Mesothelial cell of epicardium (in vitro differentiated cells): ENCODE measurements at regions not wholly inside any gene's neighbourhood (a gene's known extent, or its start where the extent isn't known, plus 50 kb on each side); places are given as distances from the start of the nearest gene placed in this dataset.

Experiments
- DNase-seq, 2 experiments: peaks; one replicate each; pipeline ENCODE4 v3.0.0; 2021; ENCODE audit warnings: low spot score in 2 of 2; ENCODE audit not compliant: unreplicated experiment in 2 of 2
- H3K27ac Mint-ChIP-seq: 2 replicates; pipeline ENCODE4 v1.8.0; 2021; ENCODE audit warnings: mixed read lengths
- H3K27me3 Mint-ChIP-seq: 2 replicates; pipeline ENCODE4 v1.8.0; 2021; ENCODE audit warnings: low read depth, mixed read lengths
- H3K36me3 Mint-ChIP-seq: 2 replicates; pipeline ENCODE4 v1.8.0; 2021; ENCODE audit warnings: mixed read lengths
- H3K4me1 Mint-ChIP-seq: 2 replicates; pipeline ENCODE4 v1.8.0; 2021; ENCODE audit warnings: mixed read lengths
- H3K4me3 Mint-ChIP-seq: 2 replicates; pipeline ENCODE4 v1.8.0; 2021; ENCODE audit warnings: mild to moderate bottlenecking, moderate library complexity, mixed read lengths
- H3K9me3 Mint-ChIP-seq: 2 replicates; pipeline ENCODE4 v1.8.0; 2021; ENCODE audit warnings: mixed read lengths
- CTCF ChIP-seq: fragments of 200-600 bp; sonication (generic); IDR thresholded peaks from one replicate; pipeline ENCODE4 v1.5.0; 2021; ENCODE audit warnings: antibody characterized with exemption; ENCODE audit not compliant: unreplicated experiment

GRCh38 chr12:97751704-97752103 is 289.1 kb downstream of the RMST start:
- Mint-ChIP-seq H3K27me3 (peaks cover 2% of the 10 kb centered on the region), H3K27ac (no peak overlapping the region), H3K9me3 (no peaks in the 10 kb centered on the region), H3K36me3 (no peaks in the 10 kb centered on the region), H3K4me3 (no peak overlapping the region), H3K4me1 (peaks cover 11% of the 10 kb centered on the region)
- TF ChIP-seq CTCF = no peak
- no peak for DNase-seq

- Mint-ChIP-seq H3K4me3 (no peak overlapping the region), H3K36me3 (no peaks in the 10 kb centered on the region), H3K9me3 (no peaks in the 10 kb centered on the region), H3K27ac (no peak overlapping the region), H3K27me3 (peaks cover 2% of the 10 kb centered on the region), H3K4me1 (peaks cover 11% of the 10 kb centered on the region)
- DNase-seq = no peak
- no peak for TF ChIP-seq CTCF
Measured at GRCh38 chr12:97752129-97752528, 289.5 kb downstream of the RMST start.

DNA sequence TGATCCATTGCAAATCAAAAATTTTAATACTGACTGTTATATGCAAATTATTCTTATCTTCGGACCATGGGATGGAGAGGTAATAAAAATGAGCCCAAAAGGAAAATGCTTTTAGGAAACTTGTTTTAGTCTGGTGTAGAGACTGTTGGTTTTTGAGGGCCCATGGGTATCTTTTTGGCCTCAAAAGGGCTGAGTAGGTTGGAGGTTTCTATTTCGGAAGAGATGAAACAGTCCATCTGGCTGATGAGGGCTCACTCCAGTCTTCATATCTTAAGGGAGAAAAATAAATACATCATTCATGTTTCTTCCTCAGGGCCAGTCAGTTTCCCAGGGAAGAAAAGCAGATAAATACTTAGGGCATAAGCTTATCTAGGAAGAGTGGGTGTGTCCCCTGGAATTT is 290.7 kb downstream of the RMST start:
- H3K4me1 Mint-ChIP-seq = peaks cover 16% of the 10 kb centered on the region
- no peak overlapping the region for H3K27ac Mint-ChIP-seq
- no peak overlapping the region for H3K4me3 Mint-ChIP-seq
- no peaks in the 10 kb centered on the region for H3K9me3 Mint-ChIP-seq
- H3K27me3 Mint-ChIP-seq = peaks cover 2% of the 10 kb centered on the region
- H3K36me3 Mint-ChIP-seq = no peaks in the 10 kb centered on the region
- DNase-seq = no peak
- no peak for TF ChIP-seq CTCF

- TF ChIP-seq CTCF = no peak
- H3K4me3 Mint-ChIP-seq = no peak overlapping the region
- DNase-seq = no peak
- H3K4me1 Mint-ChIP-seq = peaks cover 21% of the 10 kb centered on the region
- no peaks in the 10 kb centered on the region for H3K9me3 Mint-ChIP-seq
- H3K27me3 Mint-ChIP-seq = peaks cover 2% of the 10 kb centered on the region
- H3K27ac Mint-ChIP-seq = no peak overlapping the region
- H3K36me3 Mint-ChIP-seq = no peaks in the 10 kb centered on the region
Measured at GRCh38 chr12:97754306-97754705, 291.7 kb downstream of the RMST start.

DNA sequence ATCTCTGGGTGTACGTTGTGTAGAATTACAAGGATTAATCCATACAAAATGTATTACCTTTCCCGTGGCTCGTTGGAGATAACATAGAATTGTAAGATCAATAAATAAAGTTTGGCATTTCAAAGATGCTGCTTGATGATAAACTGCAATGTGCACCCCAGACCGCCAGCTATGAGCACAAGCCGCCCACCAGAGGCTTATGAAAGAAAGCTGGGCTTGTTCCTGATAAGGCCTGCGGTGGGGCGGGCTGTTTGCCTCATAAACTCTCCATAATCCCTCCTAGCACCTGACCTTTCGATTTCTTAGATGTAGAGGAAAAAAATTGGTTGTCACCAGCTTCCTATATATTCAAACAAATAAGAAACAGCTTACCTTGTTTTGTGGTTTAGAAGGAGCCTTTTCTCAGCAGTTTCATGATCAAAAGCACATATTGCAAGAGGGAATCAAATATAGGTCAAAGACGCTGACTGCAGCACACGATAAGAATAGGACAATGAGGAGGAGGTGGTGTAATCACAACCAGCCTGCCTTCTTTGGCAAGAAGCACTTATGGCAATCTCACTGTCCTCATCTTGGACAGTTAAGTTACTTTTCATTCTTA is 293.6 kb downstream of the RMST start:
- Mint-ChIP-seq H3K36me3 (no peaks in the 10 kb centered on the region), H3K4me1 (peaks cover 25% of the 10 kb centered on the region), H3K27me3 (peaks cover 2% of the 10 kb centered on the region), H3K27ac (no peak overlapping the region), H3K9me3 (peaks cover 5% of the 10 kb centered on the region), H3K4me3 (no peak overlapping the region)
- DNase-seq = no peak
- TF ChIP-seq CTCF = no peak

- H3K4me3 Mint-ChIP-seq = no peak overlapping the region
- peaks cover 1% of the 10 kb centered on the region for H3K27me3 Mint-ChIP-seq
- no peak for TF ChIP-seq CTCF
- H3K9me3 Mint-ChIP-seq = peaks cover 6% of the 10 kb centered on the region
- H3K36me3 Mint-ChIP-seq = no peaks in the 10 kb centered on the region
- no peak for DNase-seq
- peaks cover 25% of the 10 kb centered on the region for H3K4me1 Mint-ChIP-seq
- no peak overlapping the region for H3K27ac Mint-ChIP-seq
Measured at GRCh38 chr12:97756741-97757140, 294.1 kb downstream of the RMST start.
